ENCODE measurements at regions not wholly inside any gene's neighbourhood (a gene's known extent, or its start where the extent isn't known, plus 50 kb on each side); places are given as distances from the start of the nearest gene placed in this dataset.

DNA sequence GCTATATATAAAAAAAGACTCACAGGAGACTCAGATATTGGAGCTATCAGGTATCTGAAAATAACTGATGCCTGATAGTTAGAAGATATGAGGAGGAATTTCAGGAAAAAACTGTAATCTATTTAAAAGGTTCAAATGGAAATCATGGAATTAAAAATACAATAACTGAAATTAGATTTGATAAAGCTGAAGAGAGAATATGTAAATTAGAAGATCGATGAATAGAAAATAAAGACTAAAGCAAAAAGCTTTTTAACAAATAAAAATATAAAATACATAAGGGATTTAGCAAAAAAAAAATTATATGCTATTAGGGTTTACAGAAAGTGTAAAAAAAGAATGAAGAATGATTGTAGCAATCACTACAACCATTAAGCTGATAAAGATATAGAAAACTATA, 679.8 kb upstream of the LMCD1 start:
- Histone ChIP-seq H3K36me3 (ENCODE audit: control insufficient read depth in 2 of 2, extremely low read depth in 1 of 2, insufficient read depth in 2 of 2, low read length in 2 of 2) (no peaks in the 10 kb centered on the region), H3K4me1 (ENCODE audit: control insufficient read depth, extremely low read depth, insufficient read depth, low read length) (no peaks in the 10 kb centered on the region), H3K9me1 (replicated peaks; ENCODE audit: control insufficient read depth, extremely low read depth, insufficient read depth, low read length) (no peaks in the 10 kb centered on the region), H3K4me3 (replicated peaks in 1 of 3; ENCODE audit: insufficient read depth in 1 of 3, low read depth in 1 of 3, low read length in 3 of 3) (no peak overlapping the region), H2AFZ (ENCODE audit: low read depth, low read length) (no peak overlapping the region), H3K27me3 (ENCODE audit: control insufficient read depth in 2 of 2, insufficient read depth in 2 of 2, low read length in 2 of 2) (no peaks in the 10 kb centered on the region), H3K9me3 (replicated peaks; ENCODE audit: control insufficient read depth, insufficient read depth, low read length) (no peaks in the 10 kb centered on the region), H3K4me2 (ENCODE audit: insufficient read depth, low read length) (no peak overlapping the region), H3K27ac (ENCODE audit: insufficient read depth, low read depth, low read length) (no peak overlapping the region), H4K20me1 (replicated peaks; ENCODE audit: control insufficient read depth, extremely low read depth, insufficient read depth, low read length) (no peaks in the 10 kb centered on the region), H3K79me2 (ENCODE audit: control insufficient read depth, insufficient read depth, low read length) (no peaks in the 10 kb centered on the region), H3K9ac (replicated peaks; ENCODE audit: extremely low read depth, insufficient read depth, low read length) (no peak overlapping the region)
- FAIRE-seq (no peak), DNase-seq (ENCODE audit: low read depth, low spot score) (no peak)
- BruUV-seq (replicated peaks) = no TSS peak
- ChIA-PET CTCF (interaction anchor here (1.3 to 1.9 kb wide), 2 partner anchors 10 to 12 kb away, joined by 4 to 5 read pairs; no protein-coding TSS in a partner anchor), POLR2A (no interaction called here)
- intact Hi-C loops (cut with micrococcal nuclease) (no loop called here), dilution Hi-C loops (cut with MboI; ENCODE audit: extremely low pct_ligation_motif_present, low sequenced_read_pairs) (no loop called here)
- no peak for TF ChIP-seq FOS (IDR thresholded peaks at IDR 0.05; ENCODE audit: borderline replicate concordance, insufficient read depth, low read length)
- TF ChIP-seq JUN (IDR thresholded peaks at IDR 0.05; ENCODE audit: borderline replicate concordance, insufficient read depth, insufficient read length, low read depth) = no peak
- TF ChIP-seq GATA2 (IDR thresholded peaks at IDR 0.05; ENCODE audit: insufficient read depth, insufficient read length, low read depth, low read length) = no peak
- TF ChIP-seq, protein P1, sequence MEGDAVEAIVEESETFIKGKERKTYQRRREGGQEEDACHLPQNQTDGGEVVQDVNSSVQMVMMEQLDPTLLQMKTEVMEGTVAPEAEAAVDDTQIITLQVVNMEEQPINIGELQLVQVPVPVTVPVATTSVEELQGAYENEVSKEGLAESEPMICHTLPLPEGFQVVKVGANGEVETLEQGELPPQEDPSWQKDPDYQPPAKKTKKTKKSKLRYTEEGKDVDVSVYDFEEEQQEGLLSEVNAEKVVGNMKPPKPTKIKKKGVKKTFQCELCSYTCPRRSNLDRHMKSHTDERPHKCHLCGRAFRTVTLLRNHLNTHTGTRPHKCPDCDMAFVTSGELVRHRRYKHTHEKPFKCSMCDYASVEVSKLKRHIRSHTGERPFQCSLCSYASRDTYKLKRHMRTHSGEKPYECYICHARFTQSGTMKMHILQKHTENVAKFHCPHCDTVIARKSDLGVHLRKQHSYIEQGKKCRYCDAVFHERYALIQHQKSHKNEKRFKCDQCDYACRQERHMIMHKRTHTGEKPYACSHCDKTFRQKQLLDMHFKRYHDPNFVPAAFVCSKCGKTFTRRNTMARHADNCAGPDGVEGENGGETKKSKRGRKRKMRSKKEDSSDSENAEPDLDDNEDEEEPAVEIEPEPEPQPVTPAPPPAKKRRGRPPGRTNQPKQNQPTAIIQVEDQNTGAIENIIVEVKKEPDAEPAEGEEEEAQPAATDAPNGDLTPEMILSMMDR (IDR thresholded peaks at IDR 0.05; ENCODE audit: extremely low read depth in 1 of 2, insufficient read depth in 1 of 2, low read depth in 1 of 2, low read length in 2 of 2) = no peak
- TF ChIP-seq EZH2 (IDR thresholded peaks at IDR 0.05; ENCODE audit: borderline replicate concordance, low read depth, low read length, severe bottlenecking) = no peak
- TF ChIP-seq, protein P2, sequence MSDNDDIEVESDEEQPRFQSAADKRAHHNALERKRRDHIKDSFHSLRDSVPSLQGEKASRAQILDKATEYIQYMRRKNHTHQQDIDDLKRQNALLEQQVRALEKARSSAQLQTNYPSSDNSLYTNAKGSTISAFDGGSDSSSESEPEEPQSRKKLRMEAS (IDR thresholded peaks at IDR 0.05; ENCODE audit: insufficient read depth, insufficient read length) = no peak
- no peak for TF ChIP-seq POLR2A (IDR thresholded peaks at IDR 0.05; ENCODE audit: low read depth, low read length)
- no peak for TF ChIP-seq MYC (IDR thresholded peaks at IDR 0.05; ENCODE audit: low read depth, low read length)
- TF ChIP-seq POLR2AphosphoS5 (IDR thresholded peaks at IDR 0.05; ENCODE audit: insufficient read depth, low read depth, low read length) = no peak

Measured in endothelial cell of umbilical vein (primary cell).